ENCODE measurements at regions not wholly inside any gene's neighbourhood (a gene's known extent, or its start where the extent isn't known, plus 50 kb on each side); places are given as distances from the start of the nearest gene placed in this dataset.

GRCh38 chr1:233470741-233471499 lies 143.0 kb upstream of the KCNK1 start:
- no peak for TF ChIP-seq MXD4 (CRISPR knock-in tag; IDR thresholded peaks at IDR 0.05; ENCODE audit: borderline replicate concordance)
- no peak for TF ChIP-seq CTCF (IDR thresholded peaks at IDR 0.05)
- no peak for TF ChIP-seq FOXP4 (CRISPR knock-in tag; IDR thresholded peaks at IDR 0.05)
- no peak for TF ChIP-seq ZNF416 (CRISPR knock-in tag; IDR thresholded peaks at IDR 0.05)
- TF ChIP-seq USF2 (CRISPR knock-in tag; IDR thresholded peaks at IDR 0.05): no peak
- TF ChIP-seq CREB1 (CRISPR knock-in tag; IDR thresholded peaks at IDR 0.05): no peak
- TF ChIP-seq, protein P1, sequence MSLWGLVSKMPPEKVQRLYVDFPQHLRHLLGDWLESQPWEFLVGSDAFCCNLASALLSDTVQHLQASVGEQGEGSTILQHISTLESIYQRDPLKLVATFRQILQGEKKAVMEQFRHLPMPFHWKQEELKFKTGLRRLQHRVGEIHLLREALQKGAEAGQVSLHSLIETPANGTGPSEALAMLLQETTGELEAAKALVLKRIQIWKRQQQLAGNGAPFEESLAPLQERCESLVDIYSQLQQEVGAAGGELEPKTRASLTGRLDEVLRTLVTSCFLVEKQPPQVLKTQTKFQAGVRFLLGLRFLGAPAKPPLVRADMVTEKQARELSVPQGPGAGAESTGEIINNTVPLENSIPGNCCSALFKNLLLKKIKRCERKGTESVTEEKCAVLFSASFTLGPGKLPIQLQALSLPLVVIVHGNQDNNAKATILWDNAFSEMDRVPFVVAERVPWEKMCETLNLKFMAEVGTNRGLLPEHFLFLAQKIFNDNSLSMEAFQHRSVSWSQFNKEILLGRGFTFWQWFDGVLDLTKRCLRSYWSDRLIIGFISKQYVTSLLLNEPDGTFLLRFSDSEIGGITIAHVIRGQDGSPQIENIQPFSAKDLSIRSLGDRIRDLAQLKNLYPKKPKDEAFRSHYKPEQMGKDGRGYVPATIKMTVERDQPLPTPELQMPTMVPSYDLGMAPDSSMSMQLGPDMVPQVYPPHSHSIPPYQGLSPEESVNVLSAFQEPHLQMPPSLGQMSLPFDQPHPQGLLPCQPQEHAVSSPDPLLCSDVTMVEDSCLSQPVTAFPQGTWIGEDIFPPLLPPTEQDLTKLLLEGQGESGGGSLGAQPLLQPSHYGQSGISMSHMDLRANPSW (CRISPR knock-in tag; conservative IDR thresholded peaks at IDR 0.05; ENCODE audit: low read depth): no peak
- no peak for TF ChIP-seq NR2C2 (CRISPR knock-in tag; IDR thresholded peaks at IDR 0.05)
- no peak for TF ChIP-seq ZNF512 (CRISPR knock-in tag; IDR thresholded peaks at IDR 0.05; ENCODE audit: borderline replicate concordance)
